OCI-LY7 (cell line): ENCODE measurements at regions not wholly inside any gene's neighbourhood (a gene's known extent, or its start where the extent isn't known, plus 50 kb on each side); places are given as distances from the start of the nearest gene placed in this dataset.

Experiments used
- BruUV-seq: library from RNA; stranded (reverse); fragments of 400-500 nt; replicated peaks from 2 replicates; lab custom pipeline; 2021; lab: Mats Ljungman, UMichigan
- CTCF ChIA-PET: fragments of 300-600 bp; sonication (Branson Sonifier 250); formaldehyde crosslinking; loops from one replicate; lab custom pipeline; 2022; ENCODE audit warnings: antibody characterized with exemption; ENCODE audit not compliant: unreplicated experiment; lab: Charles Lee
- POLR2A ChIA-PET: fragments of 300-600 bp; sonication (Branson Sonifier 250); formaldehyde crosslinking; loops from one replicate; lab custom pipeline; 2022; ENCODE audit warnings: antibody characterized with exemption; lab: Charles Lee
- DNase-seq: peaks from one replicate; pipeline ENCODE4 v3.0.0-alpha.2; 2015; ENCODE audit warnings: low spot score
- H2AFZ ChIP-seq: fragments of 200-600 bp; sonication (generic), shearing (Covaris generic); 2 replicates; pipeline ENCODE4 v1.6.1; 2014; ENCODE audit warnings: mild to moderate bottlenecking, antibody characterized with exemption, low read length, moderate library complexity
- H3K27ac ChIP-seq: fragments of 200-600 bp; sonication (generic); 2 replicates; pipeline ENCODE4 v1.5.1; 2014; ENCODE audit warnings: mixed run types, low read depth, mild to moderate bottlenecking, moderate library complexity, low read length, inconsistent platforms; ENCODE audit not compliant: poor library complexity, severe bottlenecking
- H3K36me3 ChIP-seq: fragments of 200-600 bp; sonication (generic); 2 replicates; pipeline ENCODE4 v1.6.1; 2014; ENCODE audit warnings: mild to moderate bottlenecking, antibody characterized with exemption, low read length, moderate library complexity, mixed read lengths; ENCODE audit not compliant: insufficient read depth
- H3K4me1 ChIP-seq: fragments of 200-600 bp; sonication (generic); 2 replicates; pipeline ENCODE4 v1.5.1; 2014; ENCODE audit warnings: mild to moderate bottlenecking, low read length; ENCODE audit not compliant: insufficient read depth, poor library complexity, severe bottlenecking
- H3K4me2 ChIP-seq: fragments of 200-600 bp; sonication (generic); 2 replicates; pipeline ENCODE4 v1.6.1; 2014; ENCODE audit warnings: mild to moderate bottlenecking, low read length
- H3K4me3 ChIP-seq: fragments of 200-600 bp; sonication (generic); 2 replicates; pipeline ENCODE4 v1.5.1; 2014; ENCODE audit warnings: mild to moderate bottlenecking, low read depth, low read length; ENCODE audit not compliant: poor library complexity, severe bottlenecking
- H3K79me2 ChIP-seq: fragments of 200-600 bp; sonication (generic); 2 replicates; pipeline ENCODE4 v1.6.1; 2016; ENCODE audit warnings: low read depth, mild to moderate bottlenecking, low read length, moderate library complexity, mixed read lengths; ENCODE audit not compliant: insufficient read depth
- H3K9me2 ChIP-seq: fragments of 200-600 bp; sonication (generic); 2 replicates; pipeline ENCODE4 v1.6.1; 2016; ENCODE audit warnings: mild to moderate bottlenecking, low read length, mixed read lengths; ENCODE audit not compliant: insufficient read depth
- H3K9me3 ChIP-seq: fragments of 200-600 bp; sonication (generic); 2 replicates; pipeline ENCODE4 v1.6.1; 2014; ENCODE audit warnings: mild to moderate bottlenecking, mixed run types, low read length, mixed read lengths
- H4K20me1 ChIP-seq: fragments of 200-600 bp; sonication (generic); 2 replicates; pipeline ENCODE4 v1.6.1; 2014; ENCODE audit warnings: mild to moderate bottlenecking, antibody characterized with exemption, low read length, moderate library complexity, mixed read lengths; ENCODE audit not compliant: insufficient read depth
- EZH2phosphoT487 ChIP-seq: fragments of 200-600 bp; sonication (generic); IDR thresholded peaks from 2 replicates; pipeline ENCODE4 v1.6.1; 2018; ENCODE audit warnings: low read depth, borderline replicate concordance, mild to moderate bottlenecking, mixed run types, antibody characterized with exemption, low read length, moderate library complexity, mixed read lengths
- intact Hi-C: fragments of 100-400 bp; cut with micrococcal nuclease; formaldehyde crosslinking; loops from one replicate; pipeline ENCODE4 v1.10.0; 2022; ENCODE audit not compliant: unreplicated experiment
- TF ChIP-seq, protein P1 (sequence below): fragments of 200-600 bp; sonication (generic); conservative IDR thresholded peaks from 2 replicates; pipeline ENCODE4 v1.5.1; 2014; ENCODE audit warnings: mild to moderate bottlenecking, antibody characterized with exemption, low read length, moderate library complexity, mixed read lengths

DNA sequence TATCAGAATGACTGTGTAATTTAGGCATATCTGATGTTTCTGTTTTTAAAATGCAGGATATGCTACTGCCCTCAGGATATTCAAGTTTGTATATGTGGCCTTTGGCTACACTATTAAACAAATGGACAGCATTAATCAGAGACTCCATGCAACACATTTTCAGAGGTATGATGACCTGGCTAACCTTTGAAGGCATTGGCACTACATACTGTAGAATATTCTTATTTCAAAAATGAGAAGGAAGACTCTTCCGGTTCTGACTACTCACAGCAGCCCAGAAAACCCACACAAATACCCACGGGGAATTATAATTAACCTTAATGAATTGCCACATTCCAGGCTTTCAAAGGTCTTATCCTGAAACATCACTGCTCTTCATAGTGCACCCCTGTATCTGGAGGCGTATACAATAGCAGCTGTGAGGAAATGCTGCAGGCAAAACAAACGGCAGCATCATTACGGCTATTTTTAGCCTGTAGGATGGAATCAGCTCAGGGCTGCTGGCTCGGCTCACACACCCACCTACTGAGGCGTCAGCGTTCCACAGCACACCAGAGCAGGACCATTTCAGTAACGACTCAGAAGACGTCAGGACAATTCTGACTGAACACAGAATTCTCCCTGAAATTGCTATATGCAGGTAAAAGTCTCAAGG is 648.5 kb downstream of the RPS29 start:
- TF ChIP-seq, protein P1, sequence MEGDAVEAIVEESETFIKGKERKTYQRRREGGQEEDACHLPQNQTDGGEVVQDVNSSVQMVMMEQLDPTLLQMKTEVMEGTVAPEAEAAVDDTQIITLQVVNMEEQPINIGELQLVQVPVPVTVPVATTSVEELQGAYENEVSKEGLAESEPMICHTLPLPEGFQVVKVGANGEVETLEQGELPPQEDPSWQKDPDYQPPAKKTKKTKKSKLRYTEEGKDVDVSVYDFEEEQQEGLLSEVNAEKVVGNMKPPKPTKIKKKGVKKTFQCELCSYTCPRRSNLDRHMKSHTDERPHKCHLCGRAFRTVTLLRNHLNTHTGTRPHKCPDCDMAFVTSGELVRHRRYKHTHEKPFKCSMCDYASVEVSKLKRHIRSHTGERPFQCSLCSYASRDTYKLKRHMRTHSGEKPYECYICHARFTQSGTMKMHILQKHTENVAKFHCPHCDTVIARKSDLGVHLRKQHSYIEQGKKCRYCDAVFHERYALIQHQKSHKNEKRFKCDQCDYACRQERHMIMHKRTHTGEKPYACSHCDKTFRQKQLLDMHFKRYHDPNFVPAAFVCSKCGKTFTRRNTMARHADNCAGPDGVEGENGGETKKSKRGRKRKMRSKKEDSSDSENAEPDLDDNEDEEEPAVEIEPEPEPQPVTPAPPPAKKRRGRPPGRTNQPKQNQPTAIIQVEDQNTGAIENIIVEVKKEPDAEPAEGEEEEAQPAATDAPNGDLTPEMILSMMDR: no peak
- TF ChIP-seq EZH2phosphoT487: no peak
- H3K9me2 ChIP-seq: no peaks in the 10 kb centered on the region
- ChIA-PET CTCF (no interaction called here), POLR2A (interaction anchor here (0.9 kb wide), 1 partner anchor 16 kb away, joined by 3 read pairs; no protein-coding TSS in a partner anchor)
- H2AFZ ChIP-seq: no peak overlapping the region
- intact Hi-C loops: no loop called here
- H4K20me1 ChIP-seq: no peaks in the 10 kb centered on the region
- no peak overlapping the region for H3K4me2 ChIP-seq
- no peaks in the 10 kb centered on the region for H3K9me3 ChIP-seq
- H3K4me1 ChIP-seq: no peaks in the 10 kb centered on the region
- H3K27ac ChIP-seq: no peak overlapping the region
- BruUV-seq: no TSS peak
- no peaks in the 10 kb centered on the region for H3K79me2 ChIP-seq
- no peaks in the 10 kb centered on the region for H3K36me3 ChIP-seq
- H3K4me3 ChIP-seq: no peak overlapping the region
- DNase-seq: no peak

DNA sequence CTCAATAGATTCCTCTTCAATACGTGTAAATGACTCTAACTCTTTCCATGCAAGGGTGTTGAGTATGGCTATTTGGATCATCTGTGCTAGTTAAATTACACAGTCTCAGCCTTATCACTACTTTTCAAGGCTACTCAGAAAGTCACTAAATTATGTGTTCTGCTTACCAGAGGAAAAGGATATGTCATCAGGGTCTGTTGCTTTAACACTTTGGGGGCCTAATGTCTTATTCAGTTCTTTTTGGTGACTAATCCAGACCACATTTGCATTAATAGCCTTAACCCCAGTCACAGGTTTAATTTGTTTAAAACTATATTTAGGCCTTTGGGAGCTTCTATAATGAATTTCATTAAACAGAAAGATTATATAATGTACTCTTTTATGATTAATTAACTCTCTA is 649.3 kb downstream of the RPS29 start:
- H3K9me3 ChIP-seq: no peaks in the 10 kb centered on the region
- H2AFZ ChIP-seq: no peak overlapping the region
- DNase-seq: no peak
- no peak overlapping the region for H3K27ac ChIP-seq
- H3K4me3 ChIP-seq: no peak overlapping the region
- H3K4me1 ChIP-seq: no peaks in the 10 kb centered on the region
- no peak overlapping the region for H3K4me2 ChIP-seq
- POLR2A ChIA-PET: interaction anchor here (0.8 to 0.9 kb wide), 2 partner anchors 15 to 552 kb away, joined by 3 read pairs; no protein-coding TSS in a partner anchor
- H3K36me3 ChIP-seq: no peaks in the 10 kb centered on the region
- no peak for TF ChIP-seq EZH2phosphoT487
- TF ChIP-seq, protein P1: no peak
- H3K79me2 ChIP-seq: no peaks in the 10 kb centered on the region
- no peaks in the 10 kb centered on the region for H4K20me1 ChIP-seq
- no TSS peak for BruUV-seq
- intact Hi-C loops: no loop called here
- CTCF ChIA-PET: no interaction called here
- no peaks in the 10 kb centered on the region for H3K9me2 ChIP-seq

DNA sequence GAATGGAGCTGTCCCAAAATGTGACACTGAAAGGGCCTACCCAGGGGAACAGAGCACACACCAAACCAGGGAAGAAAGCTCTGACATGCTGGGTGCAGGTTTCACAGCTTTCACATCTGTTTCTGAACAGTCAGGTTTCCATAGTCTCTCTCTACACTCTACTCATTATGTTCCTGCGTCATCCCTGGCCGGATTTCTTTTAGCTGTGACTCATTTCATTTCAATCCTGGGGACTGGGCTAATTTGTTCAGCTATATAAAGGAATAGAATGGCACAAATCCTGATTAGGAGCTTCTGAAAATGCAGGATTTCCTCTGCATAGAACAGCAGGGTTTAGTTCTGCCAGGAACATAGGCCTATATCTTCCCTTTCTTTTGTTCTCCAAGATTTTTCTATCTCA is 649.8 kb downstream of the RPS29 start:
- Histone ChIP-seq H2AFZ (no peak overlapping the region), H3K36me3 (no peaks in the 10 kb centered on the region), H3K9me2 (no peaks in the 10 kb centered on the region), H3K79me2 (no peaks in the 10 kb centered on the region), H4K20me1 (no peaks in the 10 kb centered on the region), H3K4me1 (no peaks in the 10 kb centered on the region), H3K27ac (no peak overlapping the region), H3K4me2 (no peak overlapping the region), H3K4me3 (no peak overlapping the region), H3K9me3 (no peaks in the 10 kb centered on the region)
- ChIA-PET POLR2A (interaction anchor here (0.8 to 0.9 kb wide), 2 partner anchors 15 to 552 kb away, joined by 3 read pairs; no protein-coding TSS in a partner anchor), CTCF (no interaction called here)
- intact Hi-C loops: no loop called here
- TF ChIP-seq, protein P1: no peak
- TF ChIP-seq EZH2phosphoT487: no peak
- DNase-seq: no peak
- BruUV-seq: no TSS peak
